ENCODE measurements at regions not wholly inside any gene's neighbourhood (a gene's known extent, or its start where the extent isn't known, plus 50 kb on each side); places are given as distances from the start of the nearest gene placed in this dataset.
A peak's percentile ranks its signal among the peaks of the same experiment; 100 is the strongest.

DNA sequence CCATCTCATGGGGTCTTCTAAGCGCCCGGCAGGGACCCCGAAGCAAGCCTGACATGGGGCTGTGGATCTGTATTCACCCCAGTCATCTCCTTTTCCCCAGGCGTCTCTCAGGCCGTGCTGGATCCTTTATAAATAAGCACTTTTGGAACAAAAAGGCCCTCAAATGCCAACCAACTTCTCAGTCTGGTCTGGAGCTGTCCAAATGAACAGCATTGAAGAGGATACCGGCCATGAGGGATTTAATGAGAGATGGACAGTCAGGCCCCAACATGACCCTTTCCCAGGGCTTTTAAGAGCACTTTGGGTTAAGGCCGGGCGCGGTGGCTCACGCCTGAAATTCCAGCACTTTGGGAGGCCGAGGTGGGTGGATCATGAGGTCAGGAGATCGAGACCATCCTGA lies 89.2 kb upstream of the SPATA12 start:
- Histone ChIP-seq H2AFZ (ENCODE audit: low read depth, low read length) (no peak overlapping the region), H3K27me3 (ENCODE audit: insufficient read depth, low read length, poor library complexity) (no peaks in the 10 kb centered on the region)

DNA sequence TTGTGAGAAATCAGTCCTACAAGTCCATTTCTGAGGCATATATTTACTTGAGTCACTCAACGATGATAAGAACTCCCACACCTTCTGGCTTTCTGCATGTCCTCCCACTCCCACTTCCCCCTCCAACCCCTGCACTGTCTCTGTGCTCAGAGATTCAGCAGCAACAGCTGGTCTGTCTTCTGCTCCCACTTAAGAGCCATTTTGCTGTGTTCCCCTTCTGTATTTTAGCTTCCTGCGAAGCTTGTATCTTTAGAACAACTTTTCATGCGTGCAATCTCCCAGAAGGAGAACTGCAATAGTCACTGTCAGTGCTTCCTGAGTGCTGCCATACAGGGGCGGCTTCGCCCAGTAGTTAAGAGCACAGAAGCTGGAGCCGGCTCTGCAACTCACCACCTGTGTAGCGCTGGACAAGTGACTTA lies 90.0 kb upstream of the SPATA12 start:
- H3K79me2 ChIP-seq (ENCODE audit: insufficient read depth, low read length), result no peaks in the 10 kb centered on the region
- H3K9ac ChIP-seq (ENCODE audit: low read depth, low read length), result no peak overlapping the region
- H3K4me3 ChIP-seq (ENCODE audit: low read depth in 1 of 2, low read length in 2 of 2), result no peak overlapping the region
- no peak for TF ChIP-seq EZH2 (IDR thresholded peaks at IDR 0.05; ENCODE audit: borderline replicate concordance, low read depth, low read length, severe bottlenecking)
- TF ChIP-seq, protein P1, sequence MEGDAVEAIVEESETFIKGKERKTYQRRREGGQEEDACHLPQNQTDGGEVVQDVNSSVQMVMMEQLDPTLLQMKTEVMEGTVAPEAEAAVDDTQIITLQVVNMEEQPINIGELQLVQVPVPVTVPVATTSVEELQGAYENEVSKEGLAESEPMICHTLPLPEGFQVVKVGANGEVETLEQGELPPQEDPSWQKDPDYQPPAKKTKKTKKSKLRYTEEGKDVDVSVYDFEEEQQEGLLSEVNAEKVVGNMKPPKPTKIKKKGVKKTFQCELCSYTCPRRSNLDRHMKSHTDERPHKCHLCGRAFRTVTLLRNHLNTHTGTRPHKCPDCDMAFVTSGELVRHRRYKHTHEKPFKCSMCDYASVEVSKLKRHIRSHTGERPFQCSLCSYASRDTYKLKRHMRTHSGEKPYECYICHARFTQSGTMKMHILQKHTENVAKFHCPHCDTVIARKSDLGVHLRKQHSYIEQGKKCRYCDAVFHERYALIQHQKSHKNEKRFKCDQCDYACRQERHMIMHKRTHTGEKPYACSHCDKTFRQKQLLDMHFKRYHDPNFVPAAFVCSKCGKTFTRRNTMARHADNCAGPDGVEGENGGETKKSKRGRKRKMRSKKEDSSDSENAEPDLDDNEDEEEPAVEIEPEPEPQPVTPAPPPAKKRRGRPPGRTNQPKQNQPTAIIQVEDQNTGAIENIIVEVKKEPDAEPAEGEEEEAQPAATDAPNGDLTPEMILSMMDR (IDR thresholded peaks at IDR 0.05; ENCODE audit: borderline replicate concordance, extremely low read depth, low read length, poor library complexity, severe bottlenecking), result no peak
- no peak for DNase-seq
- no peaks in the 10 kb centered on the region for H3K36me3 ChIP-seq (ENCODE audit: insufficient read depth, low read length)
- ATAC-seq (ENCODE audit: insufficient read depth, low read depth), result peak; percentile 47; the same call in 2 of the 3 replicates
- H3K27ac ChIP-seq (ENCODE audit: low read length), result no peak overlapping the region
- no peaks in the 10 kb centered on the region for H3K9me3 ChIP-seq (ENCODE audit: insufficient read depth, low read length, severe bottlenecking)
- no peaks in the 10 kb centered on the region for H4K20me1 ChIP-seq (ENCODE audit: insufficient read depth, low read length)
- no peaks in the 10 kb centered on the region for H3K4me1 ChIP-seq (ENCODE audit: insufficient read depth, low read length)
- no peak overlapping the region for H3K4me2 ChIP-seq (ENCODE audit: insufficient read depth, low read length)
- H3K27me3 ChIP-seq (ENCODE audit: insufficient read depth, low read length, poor library complexity), result no peaks in the 10 kb centered on the region
- 0 out of 2 replicates have a peak overlapping the region, but pooled peaks have one; percentile 4 for H2AFZ ChIP-seq (ENCODE audit: low read depth, low read length)

More for the DNA sequence above, 89.2 kb upstream of the SPATA12 start:
- ATAC-seq (ENCODE audit: insufficient read depth, low read depth) (no peak), DNase-seq (no peak)
- no peak overlapping the region for H3K4me2 ChIP-seq (ENCODE audit: insufficient read depth, low read length)
- no peaks in the 10 kb centered on the region for H3K9me3 ChIP-seq (ENCODE audit: insufficient read depth, low read length, severe bottlenecking)
- no peaks in the 10 kb centered on the region for H4K20me1 ChIP-seq (ENCODE audit: insufficient read depth, low read length)
- no peak overlapping the region for H3K4me3 ChIP-seq (ENCODE audit: low read depth in 1 of 2, low read length in 2 of 2)
- no peaks in the 10 kb centered on the region for H3K79me2 ChIP-seq (ENCODE audit: insufficient read depth, low read length)
- H3K4me1 ChIP-seq (ENCODE audit: insufficient read depth, low read length), result no peaks in the 10 kb centered on the region
- TF ChIP-seq, protein P1 (IDR thresholded peaks at IDR 0.05; ENCODE audit: borderline replicate concordance, extremely low read depth, low read length, poor library complexity, severe bottlenecking), result no peak
- TF ChIP-seq EZH2 (IDR thresholded peaks at IDR 0.05; ENCODE audit: borderline replicate concordance, low read depth, low read length, severe bottlenecking), result no peak
- no peak overlapping the region for H3K9ac ChIP-seq (ENCODE audit: low read depth, low read length)
- H3K27ac ChIP-seq (ENCODE audit: low read length), result no peak overlapping the region
- no peaks in the 10 kb centered on the region for H3K36me3 ChIP-seq (ENCODE audit: insufficient read depth, low read length)

DNA sequence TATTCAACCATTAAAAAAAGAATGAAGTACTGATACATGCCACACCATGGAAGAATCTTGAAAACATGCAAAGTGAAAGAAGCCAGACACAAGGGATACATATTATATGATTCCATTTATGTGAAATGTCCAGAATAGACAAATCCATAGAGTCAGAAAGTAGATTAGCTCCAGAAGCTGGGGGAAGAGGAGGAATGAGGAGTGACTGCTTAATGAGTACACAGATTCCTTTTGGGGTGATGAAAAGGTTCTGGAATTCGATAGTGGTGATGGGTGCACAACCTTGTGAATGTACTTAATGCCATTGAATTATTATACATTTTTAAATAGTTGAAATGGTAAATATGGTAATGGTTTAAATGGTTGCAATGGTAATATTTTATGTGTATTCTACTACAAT lies 90.6 kb upstream of the SPATA12 start:
- Histone ChIP-seq H3K27me3 (ENCODE audit: insufficient read depth, low read length, poor library complexity) (no peaks in the 10 kb centered on the region), H3K4me3 (ENCODE audit: low read depth in 1 of 2, low read length in 2 of 2) (no peak overlapping the region), H3K9me3 (ENCODE audit: insufficient read depth, low read length, severe bottlenecking) (no peaks in the 10 kb centered on the region), H3K4me2 (ENCODE audit: insufficient read depth, low read length) (no peak overlapping the region), H3K27ac (ENCODE audit: low read length) (no peak overlapping the region), H3K36me3 (ENCODE audit: insufficient read depth, low read length) (no peaks in the 10 kb centered on the region), H3K79me2 (ENCODE audit: insufficient read depth, low read length) (no peaks in the 10 kb centered on the region), H2AFZ (ENCODE audit: low read depth, low read length) (no peak overlapping the region), H3K4me1 (ENCODE audit: insufficient read depth, low read length) (no peaks in the 10 kb centered on the region), H4K20me1 (ENCODE audit: insufficient read depth, low read length) (no peaks in the 10 kb centered on the region), H3K9ac (ENCODE audit: low read depth, low read length) (no peak overlapping the region)
- DNase-seq (no peak), ATAC-seq (ENCODE audit: insufficient read depth, low read depth) (no peak)
- TF ChIP-seq, protein P1 (IDR thresholded peaks at IDR 0.05; ENCODE audit: borderline replicate concordance, extremely low read depth, low read length, poor library complexity, severe bottlenecking), result no peak
- no peak for TF ChIP-seq EZH2 (IDR thresholded peaks at IDR 0.05; ENCODE audit: borderline replicate concordance, low read depth, low read length, severe bottlenecking)

DNA sequence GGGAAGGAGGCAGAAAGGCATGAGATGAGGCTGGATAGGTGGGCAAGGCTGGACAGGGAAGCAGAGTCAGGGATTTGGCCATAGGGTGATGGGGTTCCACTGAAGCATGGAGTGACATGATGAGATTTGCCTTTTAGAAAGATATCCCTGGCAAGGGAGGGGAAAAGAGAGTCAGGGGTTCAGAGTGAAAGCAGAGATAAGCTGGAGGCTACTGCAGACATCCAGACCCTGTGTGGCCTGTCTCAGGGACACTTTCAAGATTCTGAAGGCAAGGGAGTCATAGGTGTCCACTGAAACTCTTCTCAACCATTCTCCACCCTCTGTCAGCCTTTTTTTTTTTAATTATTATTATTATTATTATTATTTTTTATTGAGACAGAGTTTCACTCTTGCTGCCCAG lies 94.0 kb upstream of the SPATA12 start:
- Histone ChIP-seq H3K9me3 (ENCODE audit: insufficient read depth, low read length, severe bottlenecking) (no peaks in the 10 kb centered on the region), H3K4me2 (ENCODE audit: insufficient read depth, low read length) (no peak overlapping the region), H3K36me3 (ENCODE audit: insufficient read depth, low read length) (no peaks in the 10 kb centered on the region), H3K4me1 (ENCODE audit: insufficient read depth, low read length) (no peaks in the 10 kb centered on the region), H2AFZ (ENCODE audit: low read depth, low read length) (no peak overlapping the region), H4K20me1 (ENCODE audit: insufficient read depth, low read length) (no peaks in the 10 kb centered on the region), H3K9ac (ENCODE audit: low read depth, low read length) (no peak overlapping the region), H3K27ac (ENCODE audit: low read length) (no peak overlapping the region), H3K27me3 (ENCODE audit: insufficient read depth, low read length, poor library complexity) (no peaks in the 10 kb centered on the region), H3K4me3 (ENCODE audit: low read depth in 1 of 2, low read length in 2 of 2) (no peak overlapping the region), H3K79me2 (ENCODE audit: insufficient read depth, low read length) (no peaks in the 10 kb centered on the region)
- TF ChIP-seq EZH2 (IDR thresholded peaks at IDR 0.05; ENCODE audit: borderline replicate concordance, low read depth, low read length, severe bottlenecking), result no peak
- TF ChIP-seq, protein P1 (IDR thresholded peaks at IDR 0.05; ENCODE audit: borderline replicate concordance, extremely low read depth, low read length, poor library complexity, severe bottlenecking), result no peak
- ATAC-seq (ENCODE audit: insufficient read depth, low read depth), result no peak
- no peak for DNase-seq
